Choroid plexus epithelial cell (primary cell): ENCODE measurements at regions not wholly inside any gene's neighbourhood (a gene's known extent, or its start where the extent isn't known, plus 50 kb on each side); places are given as distances from the start of the nearest gene placed in this dataset.
A peak's percentile ranks its signal among the peaks of the same experiment; 100 is the strongest.

ENCODE experiments used
- DNase-seq: peaks from one replicate; pipeline ENCODE4 v3.0.0-alpha.2; 2010; ENCODE audit warnings: low read depth
- H3K4me3 ChIP-seq: 2 replicates; pipeline ENCODE4 v1.5.1; 2011; ENCODE audit warnings: low read depth, mild to moderate bottlenecking, control low read depth, low read length, moderate library complexity
- CTCF ChIP-seq: conservative IDR thresholded peaks from 2 replicates; pipeline ENCODE4 v1.5.1; 2011; ENCODE audit warnings: low read depth, mild to moderate bottlenecking, control low read depth, inconsistent platforms, low read length, moderate library complexity

- no peak for TF ChIP-seq CTCF
- no peak for DNase-seq
- no peak overlapping the region for H3K4me3 ChIP-seq
Observed at GRCh38 chr5:84622461-84622860, 237.8 kb upstream of the EDIL3 start.

- no peak overlapping the region for H3K4me3 ChIP-seq
- TF ChIP-seq CTCF = no peak
- DNase-seq = no peak
Observed at GRCh38 chr5:84618262-84618661, 233.6 kb upstream of the EDIL3 start.

- H3K4me3 ChIP-seq = no peak overlapping the region
- TF ChIP-seq CTCF = no peak
- no peak for DNase-seq
Observed at GRCh38 chr5:84614906-84615305, 230.2 kb upstream of the EDIL3 start.

- no peak overlapping the region for H3K4me3 ChIP-seq
- TF ChIP-seq CTCF = no peak
- DNase-seq = no peak
Observed at GRCh38 chr5:84606784-84607183, 222.1 kb upstream of the EDIL3 start.

DNA sequence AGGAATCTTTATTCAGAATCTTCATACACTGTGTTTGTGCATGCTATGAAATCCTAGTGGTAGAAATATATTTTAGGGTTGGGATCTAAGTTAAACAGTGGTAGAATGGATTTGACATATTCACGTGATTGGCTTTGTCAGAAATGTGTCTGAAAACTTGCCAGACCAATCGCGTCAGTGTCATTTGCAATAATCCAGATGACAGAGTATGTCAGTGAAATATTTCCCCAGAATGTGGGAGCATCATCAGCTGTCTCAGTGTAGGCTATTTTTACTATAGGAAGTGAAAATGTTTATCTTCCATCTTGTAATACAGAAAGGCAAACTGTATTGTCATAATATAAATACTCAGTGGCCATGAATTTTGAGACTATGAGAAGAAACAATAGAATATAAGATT, 220.6 kb upstream of the EDIL3 start:
- no peak for TF ChIP-seq CTCF
- no peak for DNase-seq
- no peak overlapping the region for H3K4me3 ChIP-seq

DNA sequence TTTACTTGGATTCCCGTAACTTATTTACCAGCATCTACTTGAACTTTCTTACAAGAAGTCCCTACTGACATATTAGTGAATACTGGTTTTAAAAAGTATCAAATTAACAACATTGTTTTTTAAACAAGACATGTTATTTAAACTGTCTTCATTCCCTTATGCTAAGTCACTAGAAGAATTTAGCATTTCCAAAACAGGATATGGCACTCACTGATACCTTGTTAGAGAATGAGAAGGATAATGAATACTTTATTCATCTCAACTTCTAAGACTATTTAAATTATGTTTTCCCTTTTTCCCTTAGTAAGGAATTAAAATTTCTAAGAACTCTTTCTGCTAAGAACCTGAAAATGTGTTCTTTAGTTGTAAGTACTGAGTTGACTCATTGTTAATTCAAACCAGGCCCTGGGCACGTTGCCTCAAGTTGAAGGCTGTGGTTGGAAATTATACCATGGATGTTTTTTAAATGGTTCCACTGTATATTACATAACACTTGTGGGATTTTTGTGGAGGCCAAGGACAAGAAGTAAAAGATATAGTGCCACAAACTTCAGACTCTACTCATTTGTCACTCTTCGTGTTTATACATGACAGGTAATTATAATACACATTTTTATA, 219.0 kb upstream of the EDIL3 start:
- H3K4me3 ChIP-seq = no peak overlapping the region
- no peak for TF ChIP-seq CTCF
- peak; percentile 60 for DNase-seq

DNA sequence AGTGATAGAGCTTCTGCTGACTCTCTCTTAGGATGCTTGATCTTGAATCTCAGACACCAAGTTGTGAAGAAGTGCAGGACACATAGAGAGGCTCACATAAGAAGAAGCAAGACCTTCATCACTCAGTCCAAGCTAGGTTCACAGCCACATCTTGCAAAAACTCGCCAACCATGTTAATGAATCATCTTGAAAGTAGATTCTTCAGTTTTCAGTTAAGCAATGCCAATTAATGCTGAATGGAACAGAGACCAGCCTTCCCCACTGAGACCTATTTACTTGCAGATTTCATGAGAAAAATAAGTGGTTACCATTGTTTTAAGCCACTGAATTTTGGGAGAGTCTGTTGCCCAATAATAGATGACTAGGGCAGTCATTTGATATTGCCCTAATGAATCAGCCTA, 217.7 kb upstream of the EDIL3 start:
- no peak for DNase-seq
- TF ChIP-seq CTCF = no peak
- H3K4me3 ChIP-seq = no peak overlapping the region
